Adrenal gland (tissue), 9 donors: ENCODE measurements at regions not wholly inside any gene's neighbourhood (a gene's known extent, or its start where the extent isn't known, plus 50 kb on each side); places are given as distances from the start of the nearest gene placed in this dataset.

Experiments
- DNase-seq, 7 donors: peaks; one replicate each; pipeline ENCODE4 v3.0.0-alpha.2; 2019 to 2020
- H3K27ac ChIP-seq, 5 donors: fragments of 200-600 bp; sonication (generic) in 4 of 5; 1 replicate in 3 of 5; 2 replicates in 2 of 5; pipeline versions ENCODE4 v1.5.1 to v1.8.0; 2016 to 2020; ENCODE audit warnings: mild to moderate bottlenecking in 1 of 5
- H3K27me3 ChIP-seq: fragments of 200-600 bp; 2 replicates; pipeline ENCODE4 v1.8.0; 2021
- H3K36me3 ChIP-seq, 2 donors: fragments of 200-600 bp; replicated peaks in 1 of 2; 1 replicate in 1 of 2; 2 replicates in 1 of 2; pipeline versions ENCODE4 v1.5.1 to v1.8.0; 2018 to 2022
- H3K4me1 ChIP-seq, 2 donors: fragments of 200-600 bp; replicated peaks in 1 of 2; 1 replicate in 1 of 2; 2 replicates in 1 of 2; pipeline versions ENCODE4 v1.5.1 to v1.8.0; 2018 to 2021
- H3K4me3 ChIP-seq, 4 donors: fragments of 200-600 bp; sonication (generic) in 3 of 4; one replicate each; pipeline ENCODE4 v1.5.1; 2016 to 2018
- H3K9me3 ChIP-seq, 3 donors: fragments of 200-600 bp; sonication (generic) in 1 of 3; replicated peaks in 1 of 3; 1 replicate in 2 of 3; 2 replicates in 1 of 3; pipeline versions ENCODE4 v1.5.1 to v1.8.0; 2016 to 2021
- CTCF ChIP-seq, 6 experiments: fragments of 450-650 bp in 4 of 6; fragments of 200-600 bp in 2 of 6; sonication (generic) in 1 of 6; IDR thresholded peaks; 1 replicate in 5 of 6; 2 replicates in 1 of 6; pipeline versions ENCODE4 v1.5.1 to v1.8.0; 2016 to 2021; ENCODE audit warnings: antibody characterized with exemption in 6 of 6, mild to moderate bottlenecking in 2 of 6, moderate library complexity in 1 of 6
- POLR2A ChIP-seq, 2 donors: fragments of 450-650 bp; IDR thresholded peaks; one replicate each; pipeline ENCODE4 v1.6.1; 2017; ENCODE audit warnings: antibody characterized with exemption in 2 of 2, mild to moderate bottlenecking in 2 of 2, moderate library complexity in 1 of 2
- WGBS, 4 donors: extraction: QIAGEN DNeasy Blood & Tissue Kit in 2 of 4; methylation state at CpG; one replicate each; pipeline versions ENCODE4 v1.1.5 to v1.1.7; 2013 to 2017; 5-methylcytosine and 5-hydroxymethylcytosine counted together
- intact Hi-C, 2 donors: fragments of 100-400 bp; cut with DNase I; formaldehyde crosslinking; loops; one replicate each; pipeline versions ENCODE4 v1.14.1 to v1.15.0; 2022 to 2023
- donor health status: healthy with polysubstance abuse.
- donor health status: Bipolar disorder and iron deficiency.
- donor health status: DM: yes; HTN: yes; CAD: no.
- donor health status: DM: no; HTN: no; CAD: no.
- donor health status: DM: no; HTN: no; CAD: no.

GRCh38 chr10:3723766-3724165 is 61.2 kb downstream of the KLF6 start:
- Histone ChIP-seq H3K36me3 (no peaks in the 10 kb centered on the region), H3K4me1 (no peaks in the 10 kb centered on the region), H3K9me3 (no peaks in the 10 kb centered on the region), H3K4me3 (no peak overlapping the region), H3K27ac (no peak overlapping the region), H3K27me3 (no peaks in the 10 kb centered on the region)
- intact Hi-C loops: no loop called here
- WGBS, 4 donors: 84 to 87% (median 85%) methylated on average over 5 of the region's 5 CpGs
- TF ChIP-seq CTCF (IDR thresholded peaks at IDR 0.05) (no peak), POLR2A (IDR thresholded peaks at IDR 0.05) (no peak)
- no peak for DNase-seq

DNA sequence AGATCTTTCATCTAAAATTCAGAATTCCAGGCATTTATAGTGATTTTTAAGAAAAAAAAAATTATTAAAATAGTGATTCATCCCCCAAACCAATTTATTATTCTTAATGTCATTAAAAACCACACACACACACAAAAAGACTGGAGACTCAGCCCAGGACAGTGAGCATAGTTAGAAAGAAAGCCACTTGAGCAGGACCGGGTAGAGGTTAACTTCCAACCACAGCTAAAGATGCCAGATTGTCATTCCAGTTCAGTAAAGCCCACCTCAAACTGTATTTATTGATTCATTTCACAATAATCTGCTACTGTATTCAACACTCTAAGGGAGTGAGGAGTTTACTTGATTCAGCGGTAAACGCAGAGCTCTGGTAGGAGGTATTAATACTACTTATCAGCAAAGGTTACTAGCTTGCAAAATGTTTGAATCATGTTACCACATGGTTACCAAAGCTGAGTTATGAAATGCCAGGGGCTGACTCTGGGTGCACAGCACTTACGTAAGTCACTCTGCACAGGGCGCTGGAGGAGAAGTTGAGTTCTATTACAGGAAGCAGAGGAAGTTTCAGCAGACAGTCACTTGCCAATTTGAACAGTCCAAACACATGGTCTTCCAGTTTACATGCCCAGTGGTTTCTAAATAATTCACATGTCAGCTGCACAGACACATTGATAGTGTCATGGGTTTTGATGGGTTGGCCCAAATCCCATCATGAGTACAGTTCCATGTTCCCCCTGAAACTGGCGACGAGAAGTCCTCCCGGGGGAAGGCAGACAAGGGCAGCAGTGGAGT is 64.6 kb downstream of the KLF6 start:
- no peak for TF ChIP-seq POLR2A (IDR thresholded peaks at IDR 0.05)
- TF ChIP-seq CTCF (IDR thresholded peaks at IDR 0.05): no peak
- Histone ChIP-seq H3K27ac (peak overlapping the region in 2 of 5 donors; percentile 4 to 58), H3K27me3 (no peaks in the 10 kb centered on the region), H3K36me3 (no peaks in the 10 kb centered on the region), H3K4me3 (no peak overlapping the region), H3K9me3 (no peaks in the 10 kb centered on the region), H3K4me1 (no peaks in the 10 kb centered on the region)
- intact Hi-C loops: no loop called here
- WGBS, 4 donors: 74 to 79% (median 77%) methylated on average over 8 of the region's 8 CpGs
- DNase-seq: peak in 6 of 7 donors; percentile 25 to 69 (median 47)

DNA sequence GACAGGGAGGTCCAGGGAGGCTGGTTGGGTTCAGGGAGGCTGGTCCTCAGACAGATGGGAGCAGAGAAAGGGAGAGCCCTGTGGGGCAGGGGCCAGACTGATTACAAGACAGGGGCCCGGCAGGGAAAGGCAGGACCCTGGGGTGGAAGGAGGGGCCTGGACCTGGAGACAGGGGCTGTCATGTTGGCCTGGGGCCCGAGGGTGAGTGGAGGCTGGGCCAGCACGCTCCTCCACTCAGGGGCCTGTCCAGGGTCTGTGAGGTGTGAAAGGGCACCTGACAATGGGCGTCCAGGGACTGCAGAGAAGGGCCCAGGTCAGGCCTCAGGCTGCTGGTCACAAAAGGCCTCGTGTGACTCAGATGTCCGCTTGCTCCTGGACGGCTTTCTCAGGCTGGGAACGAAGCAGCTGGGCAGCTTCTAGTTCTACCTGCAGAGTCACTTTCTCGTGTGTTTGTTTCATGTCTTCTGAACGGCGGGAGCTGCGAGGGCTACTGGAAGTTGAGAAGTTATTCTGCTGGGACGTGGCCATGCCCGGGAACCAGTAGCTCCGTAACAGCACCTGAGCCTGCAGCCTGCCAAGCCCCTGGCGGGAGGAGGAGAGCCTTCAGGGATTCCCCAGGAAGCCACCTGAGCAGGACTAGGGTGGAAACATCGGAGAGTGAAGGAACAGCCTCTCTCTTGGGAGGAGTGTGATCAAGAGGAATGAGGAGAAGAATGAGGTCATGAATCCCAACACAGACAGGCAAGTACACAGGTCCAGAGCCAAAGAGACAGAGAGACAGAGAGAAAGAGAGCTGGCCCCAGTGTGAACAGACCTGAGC is 65.8 kb downstream of the KLF6 start:
- H3K27ac ChIP-seq: no peak overlapping the region
- no peak for TF ChIP-seq POLR2A (IDR thresholded peaks at IDR 0.05)
- no peak for TF ChIP-seq CTCF (IDR thresholded peaks at IDR 0.05)
- no peaks in the 10 kb centered on the region for H3K4me1 ChIP-seq
- H3K27me3 ChIP-seq: no peaks in the 10 kb centered on the region
- WGBS, 4 donors: 89 to 98% (median 96%) methylated on average over 15 to 17 of the region's 17 CpGs
- no peaks in the 10 kb centered on the region for H3K36me3 ChIP-seq
- H3K4me3 ChIP-seq: no peak overlapping the region
- DNase-seq: no peak
- H3K9me3 ChIP-seq: no peaks in the 10 kb centered on the region
- intact Hi-C loops: no loop called here

DNA sequence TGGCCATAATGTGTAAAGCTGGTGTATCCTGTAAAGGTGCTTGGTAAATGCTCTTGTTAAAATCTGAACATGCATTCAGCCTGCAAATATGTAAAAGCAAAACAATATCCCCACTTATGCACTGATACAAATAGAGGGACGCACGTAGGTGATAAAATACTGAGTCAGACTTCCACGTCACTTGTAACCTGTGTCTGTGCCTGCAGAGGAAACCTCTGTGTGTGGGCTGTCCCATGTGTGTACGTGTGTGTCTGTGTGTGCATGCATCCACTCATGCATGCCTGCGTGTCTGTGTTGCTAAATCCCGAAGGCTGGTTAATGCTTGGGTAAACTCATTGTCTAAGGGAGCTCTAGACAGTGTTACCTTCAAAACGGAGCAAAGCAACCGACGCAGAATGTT is 68.9 kb downstream of the KLF6 start:
- H3K9me3 ChIP-seq: no peaks in the 10 kb centered on the region
- intact Hi-C loops: no loop called here
- H3K4me3 ChIP-seq: no peak overlapping the region
- H3K36me3 ChIP-seq: no peaks in the 10 kb centered on the region
- no peak for DNase-seq
- 84 to 92% (median 85%) methylated on average over 9 of the region's 9 CpGs for WGBS, 4 donors
- no peaks in the 10 kb centered on the region for H3K4me1 ChIP-seq
- TF ChIP-seq POLR2A (IDR thresholded peaks at IDR 0.05) (no peak), CTCF (IDR thresholded peaks at IDR 0.05) (no peak)
- no peaks in the 10 kb centered on the region for H3K27me3 ChIP-seq
- H3K27ac ChIP-seq: no peak overlapping the region
